Activated CD4-positive, alpha-beta T cell treated with anti-CD3 and anti-CD28 coated beads for 4 hours (primary cell): ENCODE measurements at regions not wholly inside any gene's neighbourhood (a gene's known extent, or its start where the extent isn't known, plus 50 kb on each side); places are given as distances from the start of the nearest gene placed in this dataset.
"Not testable (repeated sequence)": the region's sequence is repeated elsewhere in the genome, so short reads cannot be mapped to it uniquely, and the experiment has no call there.

Experiments
- DNase-seq, 2 donors: peaks; one replicate each; pipeline ENCODE4 v3.0.0-alpha.2; 2020

DNA sequence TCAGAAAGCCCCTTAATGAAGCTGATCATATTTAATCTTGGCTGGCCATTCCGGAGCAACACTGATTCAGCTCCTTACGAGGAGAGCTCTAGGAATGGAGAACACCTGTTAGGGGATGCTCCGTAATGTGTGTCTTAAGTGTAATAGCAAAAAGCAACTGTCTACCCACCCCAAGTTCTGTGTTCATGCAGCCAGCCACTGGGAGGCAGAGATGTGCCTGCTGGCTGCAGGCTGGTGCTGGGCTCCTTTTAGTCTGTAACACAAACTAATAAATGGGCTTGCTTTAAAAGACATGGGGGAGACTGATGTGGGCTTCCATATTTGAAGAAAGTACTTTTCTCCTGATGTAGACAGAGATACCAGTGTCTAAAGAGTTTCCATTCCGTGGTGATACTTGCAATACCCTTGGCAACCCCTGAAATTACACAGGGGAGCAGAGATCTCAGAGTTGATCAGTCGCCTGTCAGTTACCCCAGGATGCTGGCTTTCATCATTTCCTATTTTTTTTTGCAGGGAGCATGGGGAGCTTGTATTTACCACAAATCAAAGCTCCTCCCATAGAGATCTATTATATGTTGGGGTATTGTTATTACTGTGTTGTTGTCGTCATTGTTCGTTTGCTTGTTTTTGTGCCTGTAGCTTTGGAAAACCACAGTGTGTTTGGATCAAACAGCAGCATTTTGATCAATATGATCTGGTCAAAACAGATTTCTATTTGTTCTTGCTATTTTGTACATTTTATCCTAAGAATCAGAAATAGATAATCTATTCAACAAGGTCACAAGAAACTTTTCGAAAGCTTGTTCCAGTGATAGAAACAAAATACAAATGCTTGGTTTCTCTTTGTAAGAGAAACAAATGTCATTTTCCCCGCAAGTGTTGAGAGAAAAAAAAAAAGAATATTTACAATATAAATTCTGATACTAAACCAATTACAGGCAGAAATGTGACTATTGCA, 65.8 kb downstream of the MTX3 start:
- DNase-seq, result peak in 1 of 2 donors; percentile 13

DNA sequence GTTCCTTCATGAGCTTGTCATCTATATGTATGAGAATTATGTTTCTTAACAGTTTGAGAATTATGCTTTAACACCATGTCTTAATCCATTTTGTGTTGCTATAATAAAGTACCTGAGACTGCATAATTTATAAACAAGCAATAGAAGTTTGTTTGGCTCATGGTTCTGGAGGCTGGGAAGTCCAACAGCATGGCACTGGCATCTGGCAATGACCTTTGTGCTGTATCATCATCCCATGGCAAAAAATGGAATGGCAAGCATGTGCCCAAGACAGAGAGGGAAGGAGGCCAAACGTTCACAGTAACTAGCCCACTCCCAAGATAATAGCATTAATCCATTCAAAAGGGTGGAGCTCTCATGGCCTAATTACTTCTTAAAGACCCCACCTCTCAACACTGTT, 67.6 kb downstream of the MTX3 start:
- DNase-seq, result no peak

DNA sequence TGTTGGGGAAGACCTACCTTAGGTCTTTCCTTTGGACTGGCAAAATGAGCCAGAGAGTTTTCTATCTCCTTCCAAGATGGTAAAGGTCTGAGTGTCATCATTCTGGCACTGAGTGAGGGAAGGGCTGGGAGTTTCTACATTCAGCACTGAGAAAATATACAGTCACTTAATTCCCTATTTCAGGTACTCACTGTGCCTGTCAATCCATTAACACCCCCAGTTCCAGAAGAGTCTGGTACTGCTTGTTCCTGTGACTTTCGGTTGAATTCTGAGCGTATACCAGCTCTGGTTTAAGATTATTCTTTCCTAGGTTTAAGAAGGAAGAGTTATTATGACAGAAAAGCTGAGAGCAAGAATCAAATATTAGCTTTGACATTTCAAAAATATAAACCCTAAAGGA, 68.4 kb downstream of the MTX3 start:
- no peak for DNase-seq

DNA sequence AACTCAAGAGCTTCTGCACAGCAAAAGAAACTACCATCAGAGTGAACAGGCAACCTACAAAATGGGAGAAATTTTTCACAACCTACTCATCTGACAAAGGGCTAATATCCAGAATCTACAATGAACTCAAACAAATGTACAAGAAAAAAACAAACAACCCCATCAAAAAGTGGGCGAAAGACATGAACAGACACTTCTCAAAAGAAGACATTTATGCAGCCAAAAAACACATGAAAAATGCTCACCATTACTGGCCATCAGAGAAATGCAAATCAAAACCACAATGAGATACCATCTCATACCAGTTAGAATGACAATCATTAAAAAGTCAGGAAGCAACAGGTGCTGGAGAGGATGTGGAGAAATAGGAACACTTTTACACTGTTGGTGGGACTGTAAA, 83.6 kb downstream of the MTX3 start:
- DNase-seq, result not testable (repeated sequence)

DNA sequence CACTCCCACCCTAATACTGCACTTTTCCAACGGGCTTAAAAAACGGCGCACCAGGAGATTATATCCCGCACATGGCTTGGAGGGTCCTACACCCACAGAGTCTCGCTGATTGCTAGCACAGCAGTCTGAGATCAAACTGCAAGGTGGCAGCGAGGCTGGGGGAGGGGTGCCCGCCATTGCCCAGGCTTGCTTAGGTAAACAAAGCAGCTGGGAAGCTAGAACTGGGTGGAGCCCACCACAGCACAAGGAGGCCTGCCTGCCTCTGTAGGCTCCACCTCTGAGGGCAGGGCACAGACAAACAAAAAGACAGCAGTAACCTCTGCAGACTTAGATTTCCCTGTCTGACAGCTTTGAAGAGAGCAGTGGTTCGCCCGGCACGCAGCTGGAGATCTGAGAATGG, 88.5 kb downstream of the MTX3 start:
- DNase-seq, result not testable (repeated sequence)

DNA sequence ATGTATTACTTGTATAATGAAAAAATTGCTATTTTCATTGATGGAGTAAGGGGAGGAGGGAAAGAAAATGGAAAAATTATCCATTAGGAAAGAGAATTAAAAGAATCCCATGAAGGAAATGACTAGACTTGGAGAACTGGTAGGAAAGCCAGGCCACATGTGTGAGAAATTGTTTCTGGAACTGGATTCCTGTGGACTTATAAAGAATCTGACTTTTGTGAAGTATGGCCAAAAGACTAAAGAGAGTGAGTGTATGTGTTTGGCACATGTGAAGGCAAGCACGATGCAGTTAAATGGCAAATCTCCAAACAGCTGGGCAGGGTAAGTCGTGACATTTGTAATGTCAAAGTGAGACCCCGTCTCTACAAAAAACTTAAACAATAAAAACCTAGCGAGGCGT, 89.4 kb downstream of the MTX3 start:
- DNase-seq, result no peak

DNA sequence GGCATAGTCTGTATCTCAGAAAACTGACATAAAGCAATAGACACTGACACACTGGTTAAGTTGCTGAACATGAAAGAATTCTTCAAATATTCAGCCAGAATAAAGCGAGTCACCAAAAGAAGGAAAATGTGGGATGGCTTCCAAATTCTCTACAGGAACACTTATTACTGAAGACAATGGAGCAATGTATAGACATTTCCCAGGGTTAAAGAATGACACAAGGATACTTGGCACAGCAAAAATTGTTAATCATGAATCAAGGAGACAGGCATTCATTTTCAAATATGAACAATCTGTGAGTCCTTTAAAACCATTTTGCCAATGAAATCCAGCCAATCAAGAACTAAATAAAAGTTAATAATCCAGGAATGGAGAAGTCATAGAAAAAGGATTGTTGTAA, 92.5 kb downstream of the MTX3 start:
- DNase-seq, result no peak

DNA sequence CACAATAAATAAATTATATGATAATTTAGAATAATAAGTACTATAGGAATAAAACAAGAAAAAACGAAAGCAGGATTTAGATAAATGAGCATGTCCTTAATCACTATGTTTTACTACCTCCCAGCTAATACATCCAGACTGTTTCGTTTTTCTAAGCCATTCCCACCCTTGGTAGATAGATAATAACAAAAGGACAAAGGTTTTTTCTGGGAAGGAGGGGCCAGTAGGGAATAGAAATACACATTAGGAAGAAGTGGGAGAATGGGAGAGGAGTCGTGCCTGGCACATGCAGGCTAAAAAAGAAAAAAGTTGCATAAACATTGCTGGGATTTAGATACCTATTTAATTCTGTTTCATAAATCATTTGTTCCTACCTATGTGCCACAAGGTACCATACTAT, 97.1 kb downstream of the MTX3 start:
- DNase-seq, result no peak

DNA sequence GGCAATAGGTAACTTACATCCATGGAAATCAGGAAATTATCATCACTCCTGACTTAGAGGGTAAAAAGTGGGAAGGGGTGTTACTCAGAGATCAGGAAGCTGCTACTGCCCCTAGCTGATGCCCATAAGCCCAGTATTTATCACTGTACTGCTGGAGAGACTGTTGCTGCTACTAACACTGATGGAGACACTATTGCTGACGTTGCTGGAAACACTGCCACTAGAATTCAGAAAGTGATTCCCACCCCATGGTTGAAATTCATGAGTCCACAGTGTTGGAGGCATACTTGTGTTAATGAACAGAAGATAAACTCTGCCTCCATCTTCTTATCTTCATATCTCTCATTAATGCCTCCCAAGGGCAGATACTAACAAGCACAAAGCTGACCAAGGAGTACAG, 97.6 kb downstream of the MTX3 start:
- no peak for DNase-seq

DNA sequence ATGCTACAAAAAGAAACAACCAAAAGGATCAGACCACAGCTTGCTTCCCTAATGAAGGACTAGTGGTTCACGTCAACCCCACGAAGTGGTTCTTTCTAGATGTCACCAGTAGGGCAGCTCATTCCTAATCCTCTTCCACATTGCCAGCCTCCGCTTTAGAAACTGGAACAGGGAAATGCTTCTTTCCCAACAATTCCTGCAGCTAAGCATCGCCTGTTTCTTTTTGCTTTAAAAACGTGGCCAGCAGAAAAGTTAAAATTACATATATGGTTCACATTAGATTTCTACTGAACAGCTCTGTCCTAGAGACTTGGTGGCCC, 100.2 kb downstream of the MTX3 start:
- DNase-seq, result no peak

DNA sequence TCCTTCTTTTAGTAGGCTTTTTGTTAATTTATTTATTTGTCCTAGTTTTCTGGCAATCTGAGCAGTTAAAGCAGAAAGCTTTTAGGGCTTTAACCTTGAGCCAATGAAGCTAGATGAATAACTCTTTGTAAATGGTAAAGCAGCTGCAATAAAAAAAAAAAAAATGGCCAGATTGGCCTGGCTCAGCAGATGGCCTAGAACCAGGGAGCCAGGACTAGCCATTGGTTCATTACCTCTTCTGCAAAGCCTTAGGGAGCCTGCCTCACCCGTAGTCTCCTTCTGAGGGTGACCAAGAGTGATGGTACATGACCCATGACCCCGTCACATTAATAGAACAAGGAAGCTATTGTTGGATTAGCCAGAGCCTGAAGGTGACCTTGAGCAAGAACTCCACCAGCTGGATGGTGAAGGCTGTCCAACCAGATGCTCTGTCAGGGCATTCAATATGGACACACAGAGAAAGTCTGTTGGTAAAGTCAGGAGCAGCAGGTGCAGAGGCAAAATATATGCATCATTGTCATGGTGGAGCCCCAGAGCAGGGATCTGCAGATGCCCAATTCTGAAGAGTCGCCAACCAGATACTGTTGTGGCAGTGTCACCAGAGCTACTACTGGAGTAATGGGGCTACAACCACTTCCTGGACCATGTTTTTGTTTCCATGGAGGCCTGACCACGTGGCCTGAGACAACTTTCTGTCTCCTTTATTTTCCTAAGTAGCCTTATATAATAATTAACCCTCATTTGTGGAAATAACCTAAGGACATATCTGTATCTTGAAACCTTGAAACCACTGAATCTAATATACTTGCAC, 100.7 kb downstream of the MTX3 start:
- no peak for DNase-seq

DNA sequence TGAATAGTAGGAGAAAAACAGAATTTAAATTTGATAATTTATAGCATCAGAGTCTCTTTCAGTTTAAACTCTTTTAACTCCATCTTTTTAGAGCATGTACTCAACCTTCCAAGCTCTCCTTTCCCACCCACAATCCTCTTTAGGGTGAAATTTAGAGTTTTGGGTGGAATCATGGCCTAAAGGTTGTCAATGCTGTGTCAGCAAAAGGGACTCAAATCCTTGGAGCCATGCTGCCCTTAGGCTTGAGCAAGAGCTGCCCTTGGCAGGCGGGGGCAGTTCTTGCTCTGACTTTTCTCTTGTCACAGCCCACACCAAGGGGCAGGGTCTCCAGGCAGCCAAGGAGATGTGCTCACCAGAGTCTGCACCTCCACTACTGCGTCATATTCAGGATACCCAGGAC, 102.4 kb downstream of the MTX3 start:
- DNase-seq, result no peak

DNA sequence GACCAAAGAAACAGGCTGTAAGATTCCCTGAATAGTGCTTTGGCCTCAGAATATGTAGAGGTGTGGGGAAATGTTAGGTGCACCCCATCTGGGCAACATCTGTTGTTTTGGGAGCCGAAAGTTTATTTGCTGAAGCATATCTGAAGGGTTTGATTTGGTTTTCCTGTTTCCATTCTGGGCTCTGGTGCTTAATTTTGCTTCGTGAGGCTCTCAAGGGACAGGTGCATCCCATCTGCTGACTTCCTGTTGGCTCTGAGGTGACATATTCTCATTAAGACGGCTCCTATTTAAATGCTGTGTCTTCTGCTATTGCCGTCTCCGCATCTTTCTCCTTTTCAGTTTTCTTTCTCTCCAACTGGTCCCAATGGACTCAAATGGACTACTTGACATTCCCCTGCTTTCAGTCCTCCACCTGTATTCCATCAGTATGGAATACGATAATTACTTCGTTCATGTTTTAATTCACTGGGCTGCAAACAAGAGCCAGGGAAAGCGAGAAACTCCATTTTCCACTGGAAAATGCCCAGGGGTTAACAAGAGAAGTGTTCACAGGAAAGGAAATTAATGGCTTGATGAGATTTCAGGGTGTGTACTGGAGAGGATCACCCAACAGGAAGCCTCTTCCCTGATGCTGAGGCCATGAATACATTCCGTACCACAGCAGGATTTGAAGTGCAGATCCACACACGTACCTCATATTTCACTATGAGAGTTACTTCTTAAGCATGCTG, 104.0 kb downstream of the MTX3 start:
- no peak for DNase-seq

DNA sequence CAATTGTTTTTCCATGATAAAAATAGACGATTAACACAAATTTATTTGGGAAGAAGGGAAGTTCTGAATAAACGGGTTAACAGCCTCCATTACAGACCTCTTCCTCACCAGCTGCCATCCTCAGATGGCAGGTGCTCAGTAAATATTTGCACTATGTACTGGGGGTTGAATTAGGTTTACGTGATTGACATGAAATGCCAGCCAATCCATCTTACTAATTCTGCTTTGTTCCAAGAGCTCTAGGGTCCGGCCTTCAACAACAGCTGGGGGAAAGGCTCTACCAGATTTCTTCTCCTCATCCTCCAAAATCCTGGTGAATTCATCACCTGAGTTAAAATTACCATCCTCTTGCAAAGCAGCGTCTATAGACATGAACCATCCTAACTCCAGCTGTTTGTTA, 104.6 kb downstream of the MTX3 start:
- no peak for DNase-seq

DNA sequence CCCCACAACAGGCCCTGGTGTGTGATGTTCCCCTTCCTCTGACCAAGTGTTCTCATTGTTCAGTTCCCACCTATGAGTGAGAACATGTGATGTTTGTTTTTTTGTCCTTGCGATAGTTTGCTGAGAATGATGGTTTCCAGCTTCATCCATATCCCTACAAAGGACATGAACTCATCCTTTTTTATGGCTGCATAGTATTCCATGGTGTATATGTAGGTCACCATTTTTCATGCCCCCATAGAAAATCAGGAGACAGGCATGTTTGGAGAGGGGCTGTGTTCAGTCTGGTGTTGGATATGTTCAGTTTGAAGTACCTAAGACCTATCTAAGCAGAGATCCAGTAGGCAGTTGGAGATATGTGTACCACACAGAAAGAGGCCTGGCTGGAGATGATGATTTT, 111.2 kb downstream of the MTX3 start:
- not testable (repeated sequence) for DNase-seq

DNA sequence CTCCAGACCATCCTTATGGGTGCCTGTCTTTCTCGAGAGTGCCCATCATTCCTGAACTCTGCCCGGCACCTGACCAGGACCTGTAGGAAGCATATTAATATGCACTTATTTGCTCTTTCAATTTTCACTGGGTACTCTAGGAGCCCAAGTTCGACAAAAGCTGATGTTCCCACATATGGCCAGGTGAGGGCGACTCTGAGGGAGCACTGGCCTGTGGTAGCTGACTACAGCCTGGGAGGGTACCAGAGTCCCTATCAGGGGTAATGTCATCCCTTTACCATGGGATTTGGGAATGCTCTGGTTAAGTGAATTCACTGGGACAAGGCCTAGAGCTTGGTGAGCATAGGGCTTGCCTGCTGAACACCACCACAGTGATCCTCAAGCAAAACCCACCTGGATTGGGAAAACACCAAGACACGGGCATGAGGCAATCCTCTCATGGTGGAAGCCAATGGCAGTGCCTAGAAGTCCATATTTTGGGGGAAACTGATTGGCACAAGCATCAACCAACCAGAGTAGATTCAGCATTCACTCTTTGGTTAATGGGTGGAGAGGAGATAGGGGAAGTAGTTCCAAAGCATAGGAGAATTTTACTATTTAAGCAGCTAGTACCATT, 112.2 kb downstream of the MTX3 start:
- DNase-seq, result peak in 1 of 2 donors; percentile 22

DNA sequence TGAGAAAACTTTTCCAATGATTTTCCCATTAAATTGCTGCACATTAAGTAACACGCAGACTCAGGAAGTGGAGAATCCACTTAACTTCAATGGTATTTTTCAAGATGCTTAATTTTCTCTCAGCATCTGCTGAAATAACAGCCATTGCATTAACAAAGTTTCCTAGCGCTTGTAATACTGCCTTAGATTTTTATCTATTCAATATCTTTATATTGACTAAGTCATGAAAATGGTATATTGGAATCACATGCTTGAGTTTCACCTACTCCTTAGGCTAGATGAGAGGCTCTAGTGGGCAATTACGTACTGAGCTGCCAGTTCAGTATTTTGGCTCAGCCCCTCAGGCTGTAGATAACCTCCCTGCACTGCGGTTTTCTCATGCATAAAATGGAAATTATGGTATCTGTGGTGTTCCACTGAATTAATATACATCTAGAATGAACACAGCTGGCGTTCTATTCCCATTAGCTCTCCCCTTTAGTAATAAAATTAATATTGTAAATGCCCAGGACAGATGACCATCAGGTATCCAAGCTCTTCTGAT, 112.9 kb downstream of the MTX3 start:
- DNase-seq, result no peak

DNA sequence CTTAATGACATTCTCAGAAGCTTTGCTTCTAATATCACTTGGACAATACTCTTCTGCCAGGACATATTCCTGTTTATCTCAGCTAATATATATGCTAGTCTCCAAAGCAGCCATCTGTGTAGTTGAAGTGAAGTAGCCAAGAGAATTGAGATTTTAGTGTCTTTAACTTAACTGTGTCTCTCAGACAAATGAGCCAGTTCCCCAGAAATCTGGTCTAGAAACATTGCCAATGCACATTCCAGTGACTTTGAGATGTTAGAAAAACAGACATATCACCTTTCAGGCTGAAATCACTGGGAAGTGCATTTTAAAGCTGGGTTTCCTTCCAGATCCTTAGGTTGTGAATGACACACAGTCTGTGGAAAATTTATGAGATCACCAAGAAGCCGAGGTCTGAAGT, 114.6 kb downstream of the MTX3 start:
- no peak for DNase-seq

DNA sequence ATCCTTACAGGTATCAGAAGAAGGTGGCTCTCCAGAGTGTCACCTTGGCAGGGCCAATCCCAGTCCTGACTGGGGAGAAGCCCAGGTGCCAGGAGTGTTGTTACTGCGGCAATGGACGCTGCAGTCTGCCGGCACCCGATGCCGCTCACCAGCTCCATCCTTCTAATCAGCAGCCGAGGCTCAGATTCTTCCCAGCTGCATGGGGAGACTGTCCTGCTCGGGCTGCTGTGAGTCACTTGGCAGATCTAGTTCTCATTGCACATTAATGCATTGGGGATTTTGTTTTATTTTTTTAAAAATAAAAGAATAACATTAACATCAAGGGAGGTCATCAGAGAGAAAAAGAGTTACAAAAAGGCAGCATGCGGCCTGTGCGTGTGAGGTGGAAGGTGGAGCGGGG, 115.8 kb downstream of the MTX3 start:
- no peak for DNase-seq

DNA sequence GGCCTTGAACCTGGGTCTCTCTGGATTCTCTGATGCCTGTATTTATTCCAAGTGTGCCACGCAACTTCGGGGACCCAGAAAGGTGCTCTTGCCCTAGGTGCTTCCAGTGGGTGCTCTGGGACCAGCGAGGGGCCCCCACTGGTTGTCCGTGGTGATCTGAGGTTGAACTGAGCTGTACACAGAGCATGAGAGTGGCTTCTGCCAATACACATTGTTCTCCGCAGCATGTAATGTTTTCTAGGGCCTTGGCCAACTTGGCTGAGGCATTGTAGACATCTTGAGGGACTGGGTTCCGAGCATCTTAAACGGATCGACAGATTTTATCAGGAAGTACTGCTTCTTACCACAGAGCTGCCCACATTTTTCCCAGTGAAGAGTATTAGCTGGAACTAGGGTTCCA, 117.9 kb downstream of the MTX3 start:
- DNase-seq, result no peak

DNA sequence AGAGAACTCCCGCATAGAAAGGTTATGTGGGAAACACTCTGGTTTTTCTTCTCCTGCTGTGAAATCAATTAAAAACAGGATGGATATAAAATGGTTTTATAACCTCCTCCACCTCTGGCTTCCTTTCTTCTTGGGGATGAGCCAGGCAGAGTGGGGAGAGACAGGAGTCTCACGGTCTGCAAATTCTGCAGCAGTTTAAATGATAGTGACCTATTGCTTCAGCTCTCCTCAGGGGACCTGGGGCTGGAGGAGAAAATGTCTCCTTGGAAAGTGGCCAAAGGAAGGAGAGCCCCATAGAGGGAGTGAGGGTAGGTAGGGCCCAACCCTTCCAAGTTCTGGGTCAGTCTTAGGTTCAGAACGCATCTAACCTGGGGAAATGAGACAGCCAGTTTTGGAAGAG, 118.8 kb downstream of the MTX3 start:
- DNase-seq, result no peak

DNA sequence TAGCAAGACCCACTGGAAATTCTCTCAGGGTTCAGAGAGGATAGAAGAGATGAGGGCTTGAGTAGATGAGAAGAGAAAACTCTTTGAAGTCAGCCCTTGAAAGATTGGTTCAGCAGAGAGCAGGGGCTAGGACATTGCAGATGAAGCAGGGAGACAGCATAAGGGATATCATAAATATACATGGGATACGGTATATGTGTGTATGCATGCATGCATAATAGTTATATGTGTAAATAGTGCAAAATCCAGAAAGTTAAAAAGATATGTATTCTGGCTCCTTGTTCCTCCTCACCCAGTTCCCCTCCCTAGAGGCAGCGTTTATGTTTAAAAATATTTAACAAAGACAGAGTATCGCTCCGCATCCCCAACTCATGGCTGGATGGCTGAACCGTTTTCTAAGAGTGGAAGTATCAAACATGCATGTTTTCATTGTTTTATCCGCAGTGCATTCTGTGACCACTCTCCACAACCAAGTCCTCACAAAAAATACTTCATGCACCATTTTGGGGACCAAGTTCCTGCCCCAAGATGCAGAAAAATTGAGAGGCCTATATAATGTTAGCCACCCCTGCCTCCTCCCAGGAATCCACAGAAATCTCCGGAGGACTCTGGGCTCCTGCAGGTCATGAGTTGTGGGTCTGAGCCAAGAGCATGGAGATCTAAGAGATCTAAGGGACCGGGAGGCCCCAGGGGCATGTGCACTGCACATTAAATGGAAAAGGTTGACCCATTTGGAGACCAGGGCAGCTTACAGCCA, 119.5 kb downstream of the MTX3 start:
- no peak for DNase-seq
